Chondrocyte (in vitro differentiated cells): ENCODE measurements at regions not wholly inside any gene's neighbourhood (a gene's known extent, or its start where the extent isn't known, plus 50 kb on each side); places are given as distances from the start of the nearest gene placed in this dataset.

Source experiments
- DNase-seq: peaks from one replicate; pipeline ENCODE4 v3.0.0; 2021; ENCODE audit warnings: mixed read lengths, low spot score
- H3K27ac Mint-ChIP-seq: one replicate; pipeline ENCODE4 v1.8.0; 2021; ENCODE audit warnings: mild to moderate bottlenecking, moderate library complexity, mixed read lengths; ENCODE audit not compliant: unreplicated experiment
- H3K27me3 Mint-ChIP-seq: 2 replicates; pipeline ENCODE4 v1.8.0; 2021; ENCODE audit warnings: low read depth, mixed read lengths
- H3K36me3 Mint-ChIP-seq: 2 replicates; pipeline ENCODE4 v1.8.0; 2021; ENCODE audit warnings: low read depth, mixed read lengths
- H3K4me1 Mint-ChIP-seq: 2 replicates; pipeline ENCODE4 v1.8.0; 2021; ENCODE audit warnings: low read depth, mild to moderate bottlenecking, mixed read lengths
- H3K4me3 Mint-ChIP-seq: one replicate; pipeline ENCODE4 v1.8.0; 2021; ENCODE audit warnings: mild to moderate bottlenecking, moderate library complexity, mixed read lengths; ENCODE audit not compliant: unreplicated experiment
- H3K9me3 Mint-ChIP-seq: 2 replicates; pipeline ENCODE4 v1.8.0; 2021; ENCODE audit warnings: low read depth, mixed read lengths
- TF ChIP-seq, protein P1 (sequence below): fragments of 200-600 bp; sonication (generic); IDR thresholded peaks from 2 replicates; pipeline ENCODE4 v1.5.0; 2021; ENCODE audit warnings: antibody characterized with exemption, mild to moderate bottlenecking, moderate library complexity

DNA sequence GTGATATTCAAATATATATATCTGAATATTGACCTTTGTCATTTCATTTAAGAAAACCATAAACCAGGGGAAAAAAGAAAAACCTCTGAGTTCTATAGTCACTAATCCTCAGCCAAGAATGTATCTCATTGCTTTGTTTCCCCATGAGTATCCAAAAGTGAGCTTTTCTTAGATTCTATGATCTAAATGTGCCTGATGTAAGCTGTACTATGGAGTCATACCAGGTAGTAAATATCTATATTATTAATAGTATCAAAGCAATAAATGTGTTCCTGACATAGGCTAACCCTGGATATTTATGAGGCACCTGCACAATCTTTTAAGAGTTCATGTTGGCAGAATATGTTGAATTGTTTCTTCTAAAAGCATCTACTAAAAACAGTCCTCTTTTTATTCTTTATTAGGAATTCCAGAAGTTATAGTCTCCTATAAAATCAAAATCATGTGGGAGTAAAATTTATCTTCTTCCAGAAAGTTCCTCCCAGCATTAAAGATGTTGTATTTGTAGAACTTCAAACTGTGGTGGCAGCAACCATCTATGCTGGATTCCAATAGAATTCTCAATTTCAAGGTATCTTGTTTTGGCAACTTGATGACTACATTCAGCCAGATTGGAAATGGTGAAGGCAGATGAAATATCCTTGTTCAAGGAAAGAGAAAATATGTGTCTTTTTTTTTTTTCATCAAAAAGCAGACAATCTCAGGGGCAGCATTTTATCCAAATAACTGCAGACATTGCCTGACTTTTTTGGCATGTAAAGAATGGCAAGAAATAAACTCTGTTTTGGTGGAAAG lies 139.7 kb upstream of the RASSF8 start:
- no peaks in the 10 kb centered on the region for H3K36me3 Mint-ChIP-seq
- peaks cover 3% of the 10 kb centered on the region for H3K9me3 Mint-ChIP-seq
- no peak overlapping the region for H3K27ac Mint-ChIP-seq
- H3K4me3 Mint-ChIP-seq, result no peak overlapping the region
- no peak for DNase-seq
- no peaks in the 10 kb centered on the region for H3K4me1 Mint-ChIP-seq
- no peaks in the 10 kb centered on the region for H3K27me3 Mint-ChIP-seq
- TF ChIP-seq, protein P1, sequence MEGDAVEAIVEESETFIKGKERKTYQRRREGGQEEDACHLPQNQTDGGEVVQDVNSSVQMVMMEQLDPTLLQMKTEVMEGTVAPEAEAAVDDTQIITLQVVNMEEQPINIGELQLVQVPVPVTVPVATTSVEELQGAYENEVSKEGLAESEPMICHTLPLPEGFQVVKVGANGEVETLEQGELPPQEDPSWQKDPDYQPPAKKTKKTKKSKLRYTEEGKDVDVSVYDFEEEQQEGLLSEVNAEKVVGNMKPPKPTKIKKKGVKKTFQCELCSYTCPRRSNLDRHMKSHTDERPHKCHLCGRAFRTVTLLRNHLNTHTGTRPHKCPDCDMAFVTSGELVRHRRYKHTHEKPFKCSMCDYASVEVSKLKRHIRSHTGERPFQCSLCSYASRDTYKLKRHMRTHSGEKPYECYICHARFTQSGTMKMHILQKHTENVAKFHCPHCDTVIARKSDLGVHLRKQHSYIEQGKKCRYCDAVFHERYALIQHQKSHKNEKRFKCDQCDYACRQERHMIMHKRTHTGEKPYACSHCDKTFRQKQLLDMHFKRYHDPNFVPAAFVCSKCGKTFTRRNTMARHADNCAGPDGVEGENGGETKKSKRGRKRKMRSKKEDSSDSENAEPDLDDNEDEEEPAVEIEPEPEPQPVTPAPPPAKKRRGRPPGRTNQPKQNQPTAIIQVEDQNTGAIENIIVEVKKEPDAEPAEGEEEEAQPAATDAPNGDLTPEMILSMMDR, result no peak

DNA sequence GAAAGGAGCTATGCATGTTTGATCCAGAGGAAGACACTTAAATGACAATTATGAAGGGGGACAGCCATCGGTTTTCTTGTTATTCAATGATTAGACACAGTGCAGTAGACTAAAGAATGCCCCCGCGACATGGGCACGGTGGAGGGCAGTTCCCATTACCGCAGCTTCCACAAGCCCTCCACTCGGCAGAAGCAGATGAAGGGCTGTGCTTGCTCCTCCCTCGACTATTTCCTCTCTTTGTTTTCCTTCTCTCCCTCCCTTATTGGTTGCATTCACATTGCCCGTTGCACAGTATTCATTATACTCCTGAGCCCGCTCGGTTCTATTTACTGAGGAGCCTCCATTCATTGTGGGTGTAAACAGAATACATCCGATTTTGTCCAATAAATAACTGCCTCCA lies 138.8 kb upstream of the RASSF8 start:
- no peak overlapping the region for H3K27ac Mint-ChIP-seq
- no peaks in the 10 kb centered on the region for H3K4me1 Mint-ChIP-seq
- no peaks in the 10 kb centered on the region for H3K27me3 Mint-ChIP-seq
- no peak overlapping the region for H3K4me3 Mint-ChIP-seq
- peaks cover 3% of the 10 kb centered on the region for H3K9me3 Mint-ChIP-seq
- no peak for DNase-seq
- TF ChIP-seq, protein P1, result no peak
- no peaks in the 10 kb centered on the region for H3K36me3 Mint-ChIP-seq

DNA sequence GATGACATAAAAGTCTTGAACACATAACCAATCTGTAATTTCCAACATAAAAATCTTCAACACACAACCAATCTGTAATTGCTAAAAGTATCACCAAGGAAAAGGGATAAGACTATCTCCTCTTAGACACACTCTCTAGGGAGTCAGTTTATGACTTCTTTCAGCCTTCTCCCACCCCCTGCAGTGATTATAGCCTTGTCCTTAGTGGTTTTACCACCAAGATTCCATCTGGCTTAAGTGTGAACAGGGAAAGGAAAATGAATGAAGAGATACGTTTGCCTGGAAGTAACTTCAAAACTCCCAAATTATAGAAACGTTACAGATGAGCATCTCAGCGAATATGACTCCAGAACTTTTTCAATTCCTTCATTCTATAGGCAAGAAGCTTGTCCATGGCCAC lies 136.2 kb upstream of the RASSF8 start:
- Mint-ChIP-seq H3K4me1 (no peaks in the 10 kb centered on the region), H3K36me3 (no peaks in the 10 kb centered on the region), H3K4me3 (no peak overlapping the region), H3K27me3 (no peaks in the 10 kb centered on the region), H3K27ac (no peak overlapping the region), H3K9me3 (peaks cover 1% of the 10 kb centered on the region)
- TF ChIP-seq, protein P1, result no peak
- DNase-seq, result no peak

DNA sequence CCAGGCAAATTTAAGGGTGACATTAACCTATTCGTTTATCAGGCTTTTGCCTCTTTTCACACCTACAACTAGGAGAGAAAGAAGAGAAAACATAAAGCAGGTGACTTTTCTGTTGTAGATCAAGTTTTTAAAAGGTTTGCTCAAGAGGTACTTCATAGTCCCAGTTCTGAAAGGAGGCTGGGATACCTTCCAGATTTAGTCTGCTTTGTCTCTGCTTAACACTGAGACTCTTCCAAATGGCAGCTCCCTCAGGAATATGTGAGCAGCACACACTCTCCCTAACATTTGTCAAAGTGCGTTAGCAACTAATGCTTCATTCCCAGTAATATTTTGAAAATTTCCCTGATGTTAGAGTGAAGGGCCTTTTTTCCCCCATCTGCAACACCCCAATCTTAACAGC lies 133.7 kb upstream of the RASSF8 start:
- Mint-ChIP-seq H3K27ac (no peak overlapping the region), H3K36me3 (no peaks in the 10 kb centered on the region), H3K27me3 (no peaks in the 10 kb centered on the region), H3K9me3 (no peaks in the 10 kb centered on the region), H3K4me3 (no peak overlapping the region), H3K4me1 (peaks cover 22% of the 10 kb centered on the region)
- TF ChIP-seq, protein P1, result no peak
- no peak for DNase-seq

DNA sequence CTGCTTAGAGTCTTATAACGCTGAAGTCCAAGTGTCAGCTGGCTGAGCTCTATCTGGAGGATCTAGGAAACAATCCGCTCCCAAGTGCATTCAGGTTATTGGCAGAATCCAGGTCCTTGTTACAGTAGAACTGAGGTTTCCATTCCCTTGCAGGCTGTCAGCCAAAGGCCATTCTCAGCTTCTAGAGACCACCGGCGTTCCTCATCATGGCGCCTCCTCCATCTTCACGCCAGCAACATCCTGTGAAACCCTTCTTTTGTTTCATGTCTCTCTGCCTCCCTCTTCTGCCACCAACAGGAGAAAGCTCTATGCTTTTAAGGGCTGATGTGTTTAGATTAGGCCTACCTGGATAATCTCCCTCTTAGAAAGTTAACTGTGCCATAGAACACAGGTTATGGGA lies 133.0 kb upstream of the RASSF8 start:
- no peaks in the 10 kb centered on the region for H3K9me3 Mint-ChIP-seq
- TF ChIP-seq, protein P1, result peak; percentile 33
- H3K27me3 Mint-ChIP-seq, result no peaks in the 10 kb centered on the region
- H3K36me3 Mint-ChIP-seq, result no peaks in the 10 kb centered on the region
- DNase-seq, result no peak
- H3K27ac Mint-ChIP-seq, result no peak overlapping the region
- peaks cover 28% of the 10 kb centered on the region for H3K4me1 Mint-ChIP-seq
- H3K4me3 Mint-ChIP-seq, result no peak overlapping the region
